ENCODE measurements at regions not wholly inside any gene's neighbourhood (a gene's known extent, or its start where the extent isn't known, plus 50 kb on each side); places are given as distances from the start of the nearest gene placed in this dataset.

- Mint-ChIP-seq H3K27ac (ENCODE audit: unreplicated experiment) (no peak overlapping the region), H3K4me3 (ENCODE audit: unreplicated experiment) (no peak overlapping the region), H3K36me3 (ENCODE audit: insufficient read depth, unreplicated experiment) (no peaks in the 10 kb centered on the region), H3K27me3 (ENCODE audit: insufficient read depth, unreplicated experiment) (peaks cover 3% of the 10 kb centered on the region), H3K9me3 (ENCODE audit: unreplicated experiment) (no peaks in the 10 kb centered on the region), H3K4me1 (ENCODE audit: low read depth, unreplicated experiment) (no peaks in the 10 kb centered on the region)
- H3K4me1 ChIP-seq: no peaks in the 10 kb centered on the region
- no peaks in the 10 kb centered on the region for H3K27me3 ChIP-seq (replicated peaks; ENCODE audit: control insufficient read depth, insufficient read depth, low read length)
- TF ChIP-seq CTCF (IDR thresholded peaks at IDR 0.05; ENCODE audit: insufficient read depth in 1 of 2, low read depth in 1 of 2, low read length in 1 of 2, severe bottlenecking in 1 of 2, unreplicated experiment in 1 of 2): no peak
- no TSS peak for BruUV-seq (replicated peaks)
- DNase-seq: no peak
- no peak overlapping the region for H3K4me3 ChIP-seq (ENCODE audit: low read depth, low read length)
- CTCF ChIA-PET: no interaction called here
- intact Hi-C loops (cut with micrococcal nuclease; ENCODE audit: unreplicated experiment): no loop called here
- no peaks in the 10 kb centered on the region for H3K36me3 ChIP-seq (ENCODE audit: control insufficient read depth, insufficient read depth, low read length)
- no peaks in the 10 kb centered on the region for H3K9me3 ChIP-seq
- POLR2A ChIA-PET: no interaction called here
Measured at GRCh38 chr3:22495241-22495640, 707.9 kb upstream of the UBE2E2 start.

GRCh38 chr3:22495791-22496190, 707.3 kb upstream of the UBE2E2 start:
- CTCF ChIA-PET: no interaction called here
- H3K27me3 Mint-ChIP-seq (ENCODE audit: insufficient read depth, unreplicated experiment): peaks cover 3% of the 10 kb centered on the region
- intact Hi-C loops (cut with micrococcal nuclease; ENCODE audit: unreplicated experiment): no loop called here

GRCh38 chr3:22496641-22497040, 706.5 kb upstream of the UBE2E2 start:
- Mint-ChIP-seq H3K4me3 (ENCODE audit: unreplicated experiment) (no peak overlapping the region), H3K27me3 (ENCODE audit: insufficient read depth, unreplicated experiment) (peaks cover 3% of the 10 kb centered on the region)
- POLR2A ChIA-PET: no interaction called here

More at GRCh38 chr3:22495791-22496190, 707.3 kb upstream of the UBE2E2 start:
- no peaks in the 10 kb centered on the region for H3K27me3 ChIP-seq (replicated peaks; ENCODE audit: control insufficient read depth, insufficient read depth, low read length)
- no peak overlapping the region for H3K4me3 ChIP-seq (ENCODE audit: low read depth, low read length)
- Mint-ChIP-seq H3K4me1 (ENCODE audit: low read depth, unreplicated experiment) (no peaks in the 10 kb centered on the region), H3K4me3 (ENCODE audit: unreplicated experiment) (no peak overlapping the region), H3K27ac (ENCODE audit: unreplicated experiment) (no peak overlapping the region), H3K9me3 (ENCODE audit: unreplicated experiment) (no peaks in the 10 kb centered on the region), H3K36me3 (ENCODE audit: insufficient read depth, unreplicated experiment) (no peaks in the 10 kb centered on the region)
- no peaks in the 10 kb centered on the region for H3K9me3 ChIP-seq
- no peak for DNase-seq
- H3K36me3 ChIP-seq (ENCODE audit: control insufficient read depth, insufficient read depth, low read length): no peaks in the 10 kb centered on the region
- BruUV-seq (replicated peaks): no TSS peak
- no peak for TF ChIP-seq CTCF (IDR thresholded peaks at IDR 0.05; ENCODE audit: insufficient read depth in 1 of 2, low read depth in 1 of 2, low read length in 1 of 2, severe bottlenecking in 1 of 2, unreplicated experiment in 1 of 2)
- POLR2A ChIA-PET: no interaction called here
- H3K4me1 ChIP-seq: no peaks in the 10 kb centered on the region

More at GRCh38 chr3:22496641-22497040, 706.5 kb upstream of the UBE2E2 start:
- no peaks in the 10 kb centered on the region for H3K4me1 Mint-ChIP-seq (ENCODE audit: low read depth, unreplicated experiment)
- H3K36me3 Mint-ChIP-seq (ENCODE audit: insufficient read depth, unreplicated experiment): no peaks in the 10 kb centered on the region
- no peak overlapping the region for H3K27ac Mint-ChIP-seq (ENCODE audit: unreplicated experiment)
- no peaks in the 10 kb centered on the region for H3K36me3 ChIP-seq (ENCODE audit: control insufficient read depth, insufficient read depth, low read length)
- no peaks in the 10 kb centered on the region for H3K27me3 ChIP-seq (replicated peaks; ENCODE audit: control insufficient read depth, insufficient read depth, low read length)
- no peak for DNase-seq
- no peak overlapping the region for H3K4me3 ChIP-seq (ENCODE audit: low read depth, low read length)
- TF ChIP-seq CTCF (IDR thresholded peaks at IDR 0.05; ENCODE audit: insufficient read depth in 1 of 2, low read depth in 1 of 2, low read length in 1 of 2, severe bottlenecking in 1 of 2, unreplicated experiment in 1 of 2): no peak
- no peaks in the 10 kb centered on the region for H3K9me3 ChIP-seq
- no TSS peak for BruUV-seq (replicated peaks)
- H3K4me1 ChIP-seq: no peaks in the 10 kb centered on the region
- CTCF ChIA-PET: no interaction called here
- H3K9me3 Mint-ChIP-seq (ENCODE audit: unreplicated experiment): no peaks in the 10 kb centered on the region
- intact Hi-C loops (cut with micrococcal nuclease; ENCODE audit: unreplicated experiment): no loop called here

Data from Caco-2 (cell line).